Globus pallidus (tissue), 1 donor: ENCODE measurements at regions not wholly inside any gene's neighbourhood (a gene's known extent, or its start where the extent isn't known, plus 50 kb on each side); places are given as distances from the start of the nearest gene placed in this dataset.
"Not testable (repeated sequence)": the region's sequence is repeated elsewhere in the genome, so short reads cannot be mapped to it uniquely, and the experiment has no call there.

Experiments
- DNase-seq: peaks from one replicate; pipeline ENCODE4 v3.0.0-alpha.2; 2015; ENCODE audit warnings: low spot score

- no peak for DNase-seq
These were observed 145.6 kb upstream of the RBPJ start for GRCh38 chr4:26175006-26175786.

- DNase-seq, result no peak
These were observed 144.8 kb upstream of the RBPJ start for GRCh38 chr4:26175905-26176470.

- no peak for DNase-seq
These were observed 144.1 kb upstream of the RBPJ start for GRCh38 chr4:26176598-26177149.

GRCh38 chr4:26178854-26179253 is 142.0 kb upstream of the RBPJ start:
- no peak for DNase-seq

- no peak for DNase-seq
These were observed 141.5 kb upstream of the RBPJ start for GRCh38 chr4:26179316-26179760.

GRCh38 chr4:26181616-26182015 is 139.2 kb upstream of the RBPJ start:
- no peak for DNase-seq

- DNase-seq, result no peak
These were observed 137.8 kb upstream of the RBPJ start for GRCh38 chr4:26183017-26183416.

GRCh38 chr4:26185436-26185835 is 135.4 kb upstream of the RBPJ start:
- no peak for DNase-seq

- no peak for DNase-seq
These were observed 129.5 kb upstream of the RBPJ start for GRCh38 chr4:26191353-26191752.

- peak; percentile 59 for DNase-seq
These were observed 127.6 kb upstream of the RBPJ start for GRCh38 chr4:26192899-26193869.

- no peak for DNase-seq
These were observed 126.0 kb upstream of the RBPJ start for GRCh38 chr4:26194764-26195163.

GRCh38 chr4:26196567-26196966 is 124.2 kb upstream of the RBPJ start:
- no peak for DNase-seq

GRCh38 chr4:26197018-26197779 is 123.6 kb upstream of the RBPJ start:
- DNase-seq, result no peak

- not testable (repeated sequence) for DNase-seq
These were observed 121.9 kb upstream of the RBPJ start for GRCh38 chr4:26198931-26199330.

GRCh38 chr4:26199596-26199995 is 121.2 kb upstream of the RBPJ start:
- DNase-seq, result no peak

GRCh38 chr4:26201120-26201519 is 119.7 kb upstream of the RBPJ start:
- DNase-seq, result no peak

- no peak for DNase-seq
These were observed 116.5 kb upstream of the RBPJ start for GRCh38 chr4:26204249-26204825.

- DNase-seq, result peak; percentile 39
These were observed 115.9 kb upstream of the RBPJ start for GRCh38 chr4:26204911-26205370.

GRCh38 chr4:26206339-26206738 is 114.5 kb upstream of the RBPJ start:
- peak; percentile 30 for DNase-seq

GRCh38 chr4:26206999-26207398 is 113.8 kb upstream of the RBPJ start:
- no peak for DNase-seq

GRCh38 chr4:26207631-26208030 is 113.2 kb upstream of the RBPJ start:
- peak; percentile 24 for DNase-seq
